OCI-LY7 (cell line): ENCODE measurements at regions not wholly inside any gene's neighbourhood (a gene's known extent, or its start where the extent isn't known, plus 50 kb on each side); places are given as distances from the start of the nearest gene placed in this dataset.

Experiments
- BruUV-seq: library from RNA; stranded (reverse); fragments of 400-500 nt; replicated peaks from 2 replicates; lab custom pipeline; 2021; lab: Mats Ljungman, UMichigan
- CTCF ChIA-PET: fragments of 300-600 bp; sonication (Branson Sonifier 250); formaldehyde crosslinking; loops from one replicate; lab custom pipeline; 2022; ENCODE audit warnings: antibody characterized with exemption; ENCODE audit not compliant: unreplicated experiment; lab: Charles Lee
- POLR2A ChIA-PET: fragments of 300-600 bp; sonication (Branson Sonifier 250); formaldehyde crosslinking; loops from one replicate; lab custom pipeline; 2022; ENCODE audit warnings: antibody characterized with exemption; lab: Charles Lee
- DNase-seq: peaks from one replicate; pipeline ENCODE4 v3.0.0-alpha.2; 2015; ENCODE audit warnings: low spot score
- H2AFZ ChIP-seq: fragments of 200-600 bp; sonication (generic), shearing (Covaris generic); 2 replicates; pipeline ENCODE4 v1.6.1; 2014; ENCODE audit warnings: mild to moderate bottlenecking, antibody characterized with exemption, low read length, moderate library complexity
- H3K27ac ChIP-seq: fragments of 200-600 bp; sonication (generic); 2 replicates; pipeline ENCODE4 v1.5.1; 2014; ENCODE audit warnings: mixed run types, low read depth, mild to moderate bottlenecking, moderate library complexity, low read length, inconsistent platforms; ENCODE audit not compliant: poor library complexity, severe bottlenecking
- H3K36me3 ChIP-seq: fragments of 200-600 bp; sonication (generic); 2 replicates; pipeline ENCODE4 v1.6.1; 2014; ENCODE audit warnings: mild to moderate bottlenecking, antibody characterized with exemption, low read length, moderate library complexity, mixed read lengths; ENCODE audit not compliant: insufficient read depth
- H3K4me1 ChIP-seq: fragments of 200-600 bp; sonication (generic); 2 replicates; pipeline ENCODE4 v1.5.1; 2014; ENCODE audit warnings: mild to moderate bottlenecking, low read length; ENCODE audit not compliant: insufficient read depth, poor library complexity, severe bottlenecking
- H3K4me2 ChIP-seq: fragments of 200-600 bp; sonication (generic); 2 replicates; pipeline ENCODE4 v1.6.1; 2014; ENCODE audit warnings: mild to moderate bottlenecking, low read length
- H3K4me3 ChIP-seq: fragments of 200-600 bp; sonication (generic); 2 replicates; pipeline ENCODE4 v1.5.1; 2014; ENCODE audit warnings: mild to moderate bottlenecking, low read depth, low read length; ENCODE audit not compliant: poor library complexity, severe bottlenecking
- H3K79me2 ChIP-seq: fragments of 200-600 bp; sonication (generic); 2 replicates; pipeline ENCODE4 v1.6.1; 2016; ENCODE audit warnings: low read depth, mild to moderate bottlenecking, low read length, moderate library complexity, mixed read lengths; ENCODE audit not compliant: insufficient read depth
- H3K9me2 ChIP-seq: fragments of 200-600 bp; sonication (generic); 2 replicates; pipeline ENCODE4 v1.6.1; 2016; ENCODE audit warnings: mild to moderate bottlenecking, low read length, mixed read lengths; ENCODE audit not compliant: insufficient read depth
- H3K9me3 ChIP-seq: fragments of 200-600 bp; sonication (generic); 2 replicates; pipeline ENCODE4 v1.6.1; 2014; ENCODE audit warnings: mild to moderate bottlenecking, mixed run types, low read length, mixed read lengths
- H4K20me1 ChIP-seq: fragments of 200-600 bp; sonication (generic); 2 replicates; pipeline ENCODE4 v1.6.1; 2014; ENCODE audit warnings: mild to moderate bottlenecking, antibody characterized with exemption, low read length, moderate library complexity, mixed read lengths; ENCODE audit not compliant: insufficient read depth
- EZH2phosphoT487 ChIP-seq: fragments of 200-600 bp; sonication (generic); IDR thresholded peaks from 2 replicates; pipeline ENCODE4 v1.6.1; 2018; ENCODE audit warnings: low read depth, borderline replicate concordance, mild to moderate bottlenecking, mixed run types, antibody characterized with exemption, low read length, moderate library complexity, mixed read lengths
- intact Hi-C: fragments of 100-400 bp; cut with micrococcal nuclease; formaldehyde crosslinking; loops from one replicate; pipeline ENCODE4 v1.10.0; 2022; ENCODE audit not compliant: unreplicated experiment
- TF ChIP-seq, protein P1 (sequence below): fragments of 200-600 bp; sonication (generic); conservative IDR thresholded peaks from 2 replicates; pipeline ENCODE4 v1.5.1; 2014; ENCODE audit warnings: mild to moderate bottlenecking, antibody characterized with exemption, low read length, moderate library complexity, mixed read lengths

DNA sequence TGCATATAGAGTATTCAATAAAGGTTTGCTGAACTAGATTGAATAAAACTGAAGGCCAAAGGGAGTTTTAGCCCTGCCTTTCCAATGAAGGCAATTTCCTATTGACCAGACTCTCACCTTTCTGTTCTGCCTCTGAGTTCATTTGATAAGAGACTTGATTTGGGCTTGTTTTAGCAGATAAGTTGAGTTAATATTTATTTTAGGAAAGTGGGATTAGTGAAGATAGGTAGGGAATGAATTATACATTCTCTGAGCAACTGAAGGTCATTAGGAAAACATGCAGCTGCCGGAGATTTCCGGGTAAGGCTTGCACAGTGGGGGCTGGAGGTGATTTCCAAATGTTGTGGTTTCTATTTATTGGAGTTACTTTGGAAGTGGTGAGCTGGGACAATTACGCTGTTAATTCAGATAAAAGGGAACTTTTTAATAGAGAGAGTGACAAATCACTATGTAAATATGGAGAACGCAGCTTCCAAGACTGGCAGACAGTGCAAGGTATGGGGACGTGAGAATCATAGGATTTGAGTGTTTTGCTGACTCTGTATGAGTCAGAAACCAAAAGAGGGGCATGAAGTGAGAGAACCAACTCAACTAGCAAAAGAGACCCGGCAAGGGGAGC is 553.6 kb upstream of the BOD1L1 start:
- Histone ChIP-seq H2AFZ (no peak overlapping the region), H3K27ac (no peak overlapping the region), H3K9me2 (no peaks in the 10 kb centered on the region), H3K79me2 (no peaks in the 10 kb centered on the region), H3K4me3 (no peak overlapping the region), H3K4me2 (no peak overlapping the region), H4K20me1 (no peaks in the 10 kb centered on the region), H3K9me3 (no peaks in the 10 kb centered on the region), H3K36me3 (no peaks in the 10 kb centered on the region), H3K4me1 (peaks cover 19% of the 10 kb centered on the region)
- BruUV-seq: no TSS peak
- CTCF ChIA-PET: no interaction called here
- no peak for TF ChIP-seq EZH2phosphoT487
- TF ChIP-seq, protein P1, sequence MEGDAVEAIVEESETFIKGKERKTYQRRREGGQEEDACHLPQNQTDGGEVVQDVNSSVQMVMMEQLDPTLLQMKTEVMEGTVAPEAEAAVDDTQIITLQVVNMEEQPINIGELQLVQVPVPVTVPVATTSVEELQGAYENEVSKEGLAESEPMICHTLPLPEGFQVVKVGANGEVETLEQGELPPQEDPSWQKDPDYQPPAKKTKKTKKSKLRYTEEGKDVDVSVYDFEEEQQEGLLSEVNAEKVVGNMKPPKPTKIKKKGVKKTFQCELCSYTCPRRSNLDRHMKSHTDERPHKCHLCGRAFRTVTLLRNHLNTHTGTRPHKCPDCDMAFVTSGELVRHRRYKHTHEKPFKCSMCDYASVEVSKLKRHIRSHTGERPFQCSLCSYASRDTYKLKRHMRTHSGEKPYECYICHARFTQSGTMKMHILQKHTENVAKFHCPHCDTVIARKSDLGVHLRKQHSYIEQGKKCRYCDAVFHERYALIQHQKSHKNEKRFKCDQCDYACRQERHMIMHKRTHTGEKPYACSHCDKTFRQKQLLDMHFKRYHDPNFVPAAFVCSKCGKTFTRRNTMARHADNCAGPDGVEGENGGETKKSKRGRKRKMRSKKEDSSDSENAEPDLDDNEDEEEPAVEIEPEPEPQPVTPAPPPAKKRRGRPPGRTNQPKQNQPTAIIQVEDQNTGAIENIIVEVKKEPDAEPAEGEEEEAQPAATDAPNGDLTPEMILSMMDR: no peak
- DNase-seq: no peak
- intact Hi-C loops: no loop called here
- POLR2A ChIA-PET: interaction anchor here (0.7 kb wide), 1 partner anchor 1331 kb away, joined by 4 read pairs; no protein-coding TSS in a partner anchor

DNA sequence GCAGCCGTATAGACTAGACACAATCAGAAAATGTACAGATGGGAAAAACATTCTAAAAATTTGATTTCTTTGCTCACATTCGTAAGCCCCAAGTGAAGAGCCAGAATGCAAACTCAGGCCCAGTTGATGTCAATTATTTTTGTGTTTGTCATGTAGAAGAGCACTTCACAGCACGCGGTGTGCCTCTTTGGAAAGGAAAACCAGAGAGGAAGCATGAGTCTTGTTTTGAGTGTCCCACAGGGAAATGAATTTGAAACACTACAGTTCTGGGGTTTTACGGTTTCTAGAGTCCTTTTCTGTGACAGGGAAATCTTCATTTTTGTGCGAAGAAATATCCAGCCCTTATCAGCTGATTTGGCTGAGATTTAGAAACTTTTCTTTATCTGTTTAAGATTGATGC is 554.6 kb upstream of the BOD1L1 start:
- no peak overlapping the region for H3K27ac ChIP-seq
- peaks cover 18% of the 10 kb centered on the region for H3K4me1 ChIP-seq
- BruUV-seq: no TSS peak
- ChIA-PET CTCF (no interaction called here), POLR2A (no interaction called here)
- H3K36me3 ChIP-seq: no peaks in the 10 kb centered on the region
- no peaks in the 10 kb centered on the region for H4K20me1 ChIP-seq
- no peak overlapping the region for H3K4me2 ChIP-seq
- intact Hi-C loops: no loop called here
- TF ChIP-seq, protein P1: no peak
- TF ChIP-seq EZH2phosphoT487: no peak
- H3K79me2 ChIP-seq: no peaks in the 10 kb centered on the region
- DNase-seq: no peak
- no peak overlapping the region for H2AFZ ChIP-seq
- no peaks in the 10 kb centered on the region for H3K9me2 ChIP-seq
- H3K9me3 ChIP-seq: no peaks in the 10 kb centered on the region
- H3K4me3 ChIP-seq: no peak overlapping the region

DNA sequence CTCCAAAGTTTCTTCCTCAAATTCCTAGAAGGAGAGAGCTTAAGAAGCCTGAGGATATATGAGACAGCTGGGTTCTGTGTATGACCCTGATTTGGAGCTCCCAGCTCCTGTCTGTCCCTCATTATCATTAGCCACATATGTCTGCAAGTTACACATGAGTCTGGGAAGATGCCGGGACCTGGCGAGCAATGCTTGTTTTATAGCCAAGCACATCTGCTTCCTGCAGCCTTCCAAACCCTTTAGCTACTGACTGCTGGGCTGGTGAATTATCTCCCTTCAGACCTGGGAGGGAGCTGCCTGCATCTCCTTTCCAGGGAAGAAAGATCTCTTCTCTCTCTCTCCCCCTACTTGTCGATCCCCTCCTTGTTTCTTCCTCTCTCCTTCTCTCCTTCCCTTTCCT is 556.7 kb upstream of the BOD1L1 start:
- BruUV-seq: no TSS peak
- no peak for DNase-seq
- Histone ChIP-seq H2AFZ (no peak overlapping the region), H3K36me3 (no peaks in the 10 kb centered on the region), H3K9me2 (no peaks in the 10 kb centered on the region), H4K20me1 (no peaks in the 10 kb centered on the region), H3K4me1 (no peaks in the 10 kb centered on the region), H3K4me3 (no peak overlapping the region), H3K27ac (no peak overlapping the region), H3K4me2 (no peak overlapping the region), H3K9me3 (no peaks in the 10 kb centered on the region), H3K79me2 (no peaks in the 10 kb centered on the region)
- intact Hi-C loops: no loop called here
- no peak for TF ChIP-seq EZH2phosphoT487
- ChIA-PET CTCF (no interaction called here), POLR2A (no interaction called here)
